Natural killer cell (primary cell): ENCODE measurements at regions not wholly inside any gene's neighbourhood (a gene's known extent, or its start where the extent isn't known, plus 50 kb on each side); places are given as distances from the start of the nearest gene placed in this dataset.

Experiments used
- ATAC-seq, 3 donors: fragments of 150-1000 bp in 2 of 3; fragments of 200-7000 bp in 1 of 3; cut with Tn5 transposase; 1 replicate in 1 of 3; 2 replicates in 2 of 3; pipeline ENCODE4 v1.10.0; 2021; ENCODE audit warnings: mild to moderate bottlenecking in 2 of 3, moderate library complexity in 2 of 3
- DNase-seq, 2 donors: peaks; one replicate each; pipeline versions ENCODE4 v3.0.0 to v3.0.0-alpha.2; 2013 to 2021; ENCODE audit warnings: mixed read lengths in 1 of 2
- H3K27ac ChIP-seq: one replicate; pipeline ENCODE4 v1.5.1; 2013; ENCODE audit warnings: mild to moderate bottlenecking, low read length
- H3K27me3 ChIP-seq: one replicate; pipeline ENCODE4 v1.6.1; 2013; ENCODE audit warnings: low read length; ENCODE audit not compliant: control insufficient read depth, insufficient read depth
- H3K36me3 ChIP-seq: one replicate; pipeline ENCODE4 v1.6.1; 2013; ENCODE audit warnings: low read length; ENCODE audit not compliant: control insufficient read depth, insufficient read depth
- H3K4me1 ChIP-seq: one replicate; pipeline ENCODE4 v1.6.1; 2013; ENCODE audit warnings: low read length; ENCODE audit not compliant: control insufficient read depth, insufficient read depth
- H3K4me3 ChIP-seq: one replicate; pipeline ENCODE4 v1.5.1; 2013; ENCODE audit warnings: low read length
- H3K9me3 ChIP-seq: one replicate; pipeline ENCODE4 v1.6.1; 2013; ENCODE audit warnings: low read length; ENCODE audit not compliant: control insufficient read depth, insufficient read depth
- H3K27ac Mint-ChIP-seq, 2 donors: one replicate each; pipeline ENCODE4 v1.8.0; 2022; ENCODE audit warnings: mild to moderate bottlenecking in 2 of 2, mixed read lengths in 2 of 2, moderate library complexity in 1 of 2
- H3K27me3 Mint-ChIP-seq, 2 donors: one replicate each; pipeline ENCODE4 v1.8.0; 2022; ENCODE audit warnings: low read depth in 2 of 2, mixed read lengths in 2 of 2
- H3K36me3 Mint-ChIP-seq: one replicate; pipeline ENCODE4 v1.8.0; 2022; ENCODE audit warnings: mixed read lengths
- H3K4me1 Mint-ChIP-seq, 2 donors: one replicate each; pipeline ENCODE4 v1.8.0; 2022; ENCODE audit warnings: mixed read lengths in 2 of 2
- H3K4me3 Mint-ChIP-seq: one replicate; pipeline ENCODE4 v1.8.0; 2022; ENCODE audit warnings: mild to moderate bottlenecking, moderate library complexity, mixed read lengths
- H3K9me3 Mint-ChIP-seq, 2 donors: one replicate each; pipeline ENCODE4 v1.8.0; 2022; ENCODE audit warnings: mixed read lengths in 2 of 2
- CTCF ChIP-seq: fragments of 200-600 bp; IDR thresholded peaks from one replicate; pipeline ENCODE4 v1.8.0; 2022; ENCODE audit warnings: antibody characterized with exemption
- WGBS: methylation state at CpG from one replicate; pipeline ENCODE4 v1.1.7; 2013; ENCODE audit warnings: missing lambda C conversion rate; ENCODE audit not compliant: insufficient coverage; 5-methylcytosine and 5-hydroxymethylcytosine counted together
- intact Hi-C: fragments of 100-400 bp; cut with micrococcal nuclease; formaldehyde crosslinking; loops from one replicate; pipeline ENCODE4 v1.14.2; 2022

GRCh38 chr9:80144856-80145255 lies 573.1 kb downstream of the TLE4 start:
- H3K27ac ChIP-seq = no peak overlapping the region
- ATAC-seq (no peak), DNase-seq (no peak)
- no peak for TF ChIP-seq CTCF
- H3K4me1 Mint-ChIP-seq = no peaks in the 10 kb centered on the region
- peaks cover 7 to 11% of the 10 kb centered on the region in 2 donors for H3K9me3 Mint-ChIP-seq
- H3K4me3 ChIP-seq = no peak overlapping the region
- no peaks in the 10 kb centered on the region for H3K4me1 ChIP-seq
- no peak overlapping the region for H3K4me3 Mint-ChIP-seq
- no peaks in the 10 kb centered on the region for H3K36me3 Mint-ChIP-seq
- WGBS = no CpG with 5 or more reads among the region's 2 CpGs
- no peaks in the 10 kb centered on the region for H3K27me3 ChIP-seq
- H3K9me3 ChIP-seq = no peaks in the 10 kb centered on the region
- no peak overlapping the region for H3K27ac Mint-ChIP-seq
- H3K36me3 ChIP-seq = no peaks in the 10 kb centered on the region
- intact Hi-C loops = no loop called here
- H3K27me3 Mint-ChIP-seq = no peaks in the 10 kb centered on the region

GRCh38 chr9:80144406-80144805 lies 572.6 kb downstream of the TLE4 start:
- Mint-ChIP-seq H3K36me3 (no peaks in the 10 kb centered on the region), H3K4me3 (no peak overlapping the region), H3K9me3 (peaks cover 4 to 11% of the 10 kb centered on the region in 2 donors), H3K4me1 (no peaks in the 10 kb centered on the region), H3K27ac (no peak overlapping the region), H3K27me3 (no peaks in the 10 kb centered on the region)
- ATAC-seq = no peak
- 100% methylated on average over 2 of the region's 2 CpGs for WGBS
- no peak overlapping the region for H3K27ac ChIP-seq
- TF ChIP-seq CTCF = no peak
- no peaks in the 10 kb centered on the region for H3K27me3 ChIP-seq
- no peak for DNase-seq
- no peaks in the 10 kb centered on the region for H3K4me1 ChIP-seq
- no peaks in the 10 kb centered on the region for H3K36me3 ChIP-seq
- no peak overlapping the region for H3K4me3 ChIP-seq
- H3K9me3 ChIP-seq = no peaks in the 10 kb centered on the region
- intact Hi-C loops = no loop called here

GRCh38 chr9:80143899-80144298 lies 572.1 kb downstream of the TLE4 start:
- Histone ChIP-seq H3K4me3 (no peak overlapping the region), H3K9me3 (no peaks in the 10 kb centered on the region), H3K4me1 (no peaks in the 10 kb centered on the region), H3K36me3 (no peaks in the 10 kb centered on the region), H3K27ac (no peak overlapping the region), H3K27me3 (no peaks in the 10 kb centered on the region)
- ATAC-seq (no peak), DNase-seq (no peak)
- intact Hi-C loops = no loop called here
- peaks cover under 1 to 7% of the 10 kb centered on the region in 2 donors for H3K9me3 Mint-ChIP-seq
- TF ChIP-seq CTCF = no peak
- H3K4me3 Mint-ChIP-seq = no peak overlapping the region
- 87% methylated on average over 3 of the region's 3 CpGs for WGBS
- no peaks in the 10 kb centered on the region for H3K27me3 Mint-ChIP-seq
- H3K4me1 Mint-ChIP-seq = no peaks in the 10 kb centered on the region
- no peak overlapping the region for H3K27ac Mint-ChIP-seq
- no peaks in the 10 kb centered on the region for H3K36me3 Mint-ChIP-seq

- H3K27me3 ChIP-seq = no peaks in the 10 kb centered on the region
- H3K27ac Mint-ChIP-seq = no peak overlapping the region
- H3K27ac ChIP-seq = peak overlapping the region; percentile 35
- no peaks in the 10 kb centered on the region for H3K36me3 Mint-ChIP-seq
- H3K36me3 ChIP-seq = no peaks in the 10 kb centered on the region
- H3K27me3 Mint-ChIP-seq = no peaks in the 10 kb centered on the region
- no peak overlapping the region for H3K4me3 Mint-ChIP-seq
- H3K4me3 ChIP-seq = no peak overlapping the region
- TF ChIP-seq CTCF = no peak
- no peaks in the 10 kb centered on the region for H3K4me1 Mint-ChIP-seq
- intact Hi-C loops = no loop called here
- ATAC-seq (no peak), DNase-seq (peak in 1 of 2 donors; percentile 8)
- H3K4me1 ChIP-seq = no peaks in the 10 kb centered on the region
- WGBS = 47% methylated on average over 2 of the region's 2 CpGs
- no peaks in the 10 kb centered on the region for H3K9me3 Mint-ChIP-seq
- H3K9me3 ChIP-seq = no peaks in the 10 kb centered on the region
Observed at GRCh38 chr9:80134487-80134886, 562.7 kb downstream of the TLE4 start.
